Activated T-helper 1 cell treated with anti-CD3 and anti-CD28 coated beads, Interleukin-12 subunit alpha, Interleukin-12 subunit beta, Interleukin-2, Interleukin-4 antibody, amounts not matched to agents 30 ng/mL and 10 ng/mL and 1 ng/mL, durations not matched to agents 14 hours and 24 hours and 36 hours (primary cell): ENCODE measurements at regions not wholly inside any gene's neighbourhood (a gene's known extent, or its start where the extent isn't known, plus 50 kb on each side); places are given as distances from the start of the nearest gene placed in this dataset.

ENCODE experiments used
- DNase-seq: peaks from one replicate; pipeline ENCODE4 v3.0.0; 2021; ENCODE audit warnings: low spot score
- H3K27ac Mint-ChIP-seq: one replicate; pipeline ENCODE4 v1.8.0; 2021; ENCODE audit warnings: mild to moderate bottlenecking, mixed read lengths
- H3K27me3 Mint-ChIP-seq: one replicate; pipeline ENCODE4 v1.8.0; 2022; ENCODE audit warnings: mild to moderate bottlenecking, moderate library complexity, mixed read lengths; ENCODE audit not compliant: insufficient read depth
- H3K36me3 Mint-ChIP-seq: one replicate; pipeline ENCODE4 v1.8.0; 2021; ENCODE audit warnings: low read depth, mixed read lengths
- H3K4me1 Mint-ChIP-seq: one replicate; pipeline ENCODE4 v1.8.0; 2021; ENCODE audit warnings: low read depth, mixed read lengths
- H3K4me3 Mint-ChIP-seq: one replicate; pipeline ENCODE4 v1.8.0; 2021; ENCODE audit warnings: mild to moderate bottlenecking, moderate library complexity, mixed read lengths
- H3K9me3 Mint-ChIP-seq: one replicate; pipeline ENCODE4 v1.8.0; 2021; ENCODE audit warnings: mixed read lengths
- intact Hi-C: fragments of 100-400 bp; cut with micrococcal nuclease; formaldehyde crosslinking; loops from one replicate; pipeline ENCODE4 v1.15.1; 2024

DNA sequence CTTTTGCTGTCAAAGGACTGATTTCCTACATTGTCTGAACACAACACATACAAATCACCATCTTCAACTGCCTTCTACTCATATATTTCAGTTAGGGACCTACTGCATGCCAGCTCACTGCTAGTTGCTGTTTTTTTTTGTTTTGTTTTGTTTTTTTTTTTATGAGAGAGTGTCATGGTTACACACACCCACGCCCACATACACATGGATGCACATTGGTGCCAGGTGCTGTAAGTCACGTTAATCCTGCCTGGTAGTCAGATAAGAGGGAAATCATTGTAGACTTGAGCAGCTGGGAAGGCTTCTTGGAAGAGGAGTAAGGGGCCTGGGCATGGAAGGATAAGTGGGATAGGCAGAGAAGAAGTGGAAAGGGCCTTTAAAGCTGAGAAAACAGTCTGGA, 209.9 kb downstream of the TDRD15 start:
- no peaks in the 10 kb centered on the region for H3K4me1 Mint-ChIP-seq
- no peaks in the 10 kb centered on the region for H3K27me3 Mint-ChIP-seq
- H3K4me3 Mint-ChIP-seq: no peak overlapping the region
- DNase-seq: no peak
- no peaks in the 10 kb centered on the region for H3K36me3 Mint-ChIP-seq
- peaks cover 3% of the 10 kb centered on the region for H3K9me3 Mint-ChIP-seq
- intact Hi-C loops: no loop called here
- no peak overlapping the region for H3K27ac Mint-ChIP-seq

GRCh38 chr2:21346984-21347383, 223.2 kb downstream of the TDRD15 start:
- H3K36me3 Mint-ChIP-seq: no peaks in the 10 kb centered on the region

GRCh38 chr2:21353879-21354679, 230.3 kb downstream of the TDRD15 start:
- Mint-ChIP-seq H3K4me3 (no peak overlapping the region), H3K4me1 (no peaks in the 10 kb centered on the region), H3K27ac (no peak overlapping the region), H3K9me3 (no peaks in the 10 kb centered on the region), H3K27me3 (no peaks in the 10 kb centered on the region), H3K36me3 (no peaks in the 10 kb centered on the region)
- DNase-seq: no peak
- intact Hi-C loops: no loop called here

More at GRCh38 chr2:21346984-21347383, 223.2 kb downstream of the TDRD15 start:
- Mint-ChIP-seq H3K9me3 (no peaks in the 10 kb centered on the region), H3K27ac (no peak overlapping the region), H3K4me1 (no peaks in the 10 kb centered on the region), H3K27me3 (no peaks in the 10 kb centered on the region), H3K4me3 (no peak overlapping the region)
- intact Hi-C loops: no loop called here
- DNase-seq: no peak

GRCh38 chr2:21356086-21356856, 232.5 kb downstream of the TDRD15 start:
- intact Hi-C loops: no loop called here
- H3K4me3 Mint-ChIP-seq: no peak overlapping the region
- no peaks in the 10 kb centered on the region for H3K9me3 Mint-ChIP-seq
- H3K27ac Mint-ChIP-seq: no peak overlapping the region
- H3K27me3 Mint-ChIP-seq: no peaks in the 10 kb centered on the region
- H3K36me3 Mint-ChIP-seq: no peaks in the 10 kb centered on the region
- DNase-seq: no peak
- no peaks in the 10 kb centered on the region for H3K4me1 Mint-ChIP-seq

GRCh38 chr2:21356857-21357255, 233.1 kb downstream of the TDRD15 start:
- H3K27me3 Mint-ChIP-seq: no peaks in the 10 kb centered on the region
- H3K4me1 Mint-ChIP-seq: no peaks in the 10 kb centered on the region
- H3K36me3 Mint-ChIP-seq: no peaks in the 10 kb centered on the region
- no peak overlapping the region for H3K4me3 Mint-ChIP-seq
- intact Hi-C loops: no loop called here
- DNase-seq: no peak
- H3K9me3 Mint-ChIP-seq: no peaks in the 10 kb centered on the region
- H3K27ac Mint-ChIP-seq: no peak overlapping the region

GRCh38 chr2:21358976-21359375, 235.2 kb downstream of the TDRD15 start:
- no peaks in the 10 kb centered on the region for H3K27me3 Mint-ChIP-seq
- H3K27ac Mint-ChIP-seq: no peak overlapping the region
- no peak for DNase-seq
- no peaks in the 10 kb centered on the region for H3K36me3 Mint-ChIP-seq
- no peak overlapping the region for H3K4me3 Mint-ChIP-seq
- intact Hi-C loops: no loop called here
- H3K9me3 Mint-ChIP-seq: no peaks in the 10 kb centered on the region
- no peaks in the 10 kb centered on the region for H3K4me1 Mint-ChIP-seq

DNA sequence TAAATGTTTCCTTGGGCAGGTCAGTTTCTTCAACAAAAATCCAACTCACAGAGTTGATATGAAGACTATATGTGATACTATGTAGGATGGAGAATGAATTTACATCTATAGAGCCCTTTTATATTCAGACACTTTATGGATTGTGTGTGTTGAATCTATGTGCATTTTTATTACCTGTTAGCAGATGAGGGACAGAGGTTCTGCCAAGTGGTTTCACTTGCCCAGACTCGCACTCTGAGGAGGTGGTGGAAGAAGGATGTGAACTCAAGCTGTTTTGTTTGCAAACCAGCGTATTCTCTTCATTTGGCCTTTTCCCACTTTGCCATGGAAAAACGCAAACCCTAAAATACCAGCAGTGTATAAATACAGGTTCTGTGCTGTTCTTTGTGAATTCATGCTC, 237.6 kb downstream of the TDRD15 start:
- H3K27me3 Mint-ChIP-seq: no peaks in the 10 kb centered on the region
- no peak for DNase-seq
- no peaks in the 10 kb centered on the region for H3K9me3 Mint-ChIP-seq
- intact Hi-C loops: no loop called here
- no peaks in the 10 kb centered on the region for H3K36me3 Mint-ChIP-seq
- H3K27ac Mint-ChIP-seq: no peak overlapping the region
- no peak overlapping the region for H3K4me3 Mint-ChIP-seq
- no peaks in the 10 kb centered on the region for H3K4me1 Mint-ChIP-seq

GRCh38 chr2:21361957-21362486, 238.3 kb downstream of the TDRD15 start:
- H3K9me3 Mint-ChIP-seq: no peaks in the 10 kb centered on the region

GRCh38 chr2:21363364-21363763, 239.6 kb downstream of the TDRD15 start:
- Mint-ChIP-seq H3K4me3 (no peak overlapping the region), H3K27ac (no peak overlapping the region), H3K4me1 (no peaks in the 10 kb centered on the region), H3K36me3 (no peaks in the 10 kb centered on the region), H3K27me3 (no peaks in the 10 kb centered on the region), H3K9me3 (no peaks in the 10 kb centered on the region)
- no peak for DNase-seq
- intact Hi-C loops: no loop called here

More at GRCh38 chr2:21361957-21362486, 238.3 kb downstream of the TDRD15 start:
- no peaks in the 10 kb centered on the region for H3K27me3 Mint-ChIP-seq
- H3K4me3 Mint-ChIP-seq: no peak overlapping the region
- intact Hi-C loops: no loop called here
- no peak overlapping the region for H3K27ac Mint-ChIP-seq
- DNase-seq: no peak
- no peaks in the 10 kb centered on the region for H3K36me3 Mint-ChIP-seq
- no peaks in the 10 kb centered on the region for H3K4me1 Mint-ChIP-seq

DNA sequence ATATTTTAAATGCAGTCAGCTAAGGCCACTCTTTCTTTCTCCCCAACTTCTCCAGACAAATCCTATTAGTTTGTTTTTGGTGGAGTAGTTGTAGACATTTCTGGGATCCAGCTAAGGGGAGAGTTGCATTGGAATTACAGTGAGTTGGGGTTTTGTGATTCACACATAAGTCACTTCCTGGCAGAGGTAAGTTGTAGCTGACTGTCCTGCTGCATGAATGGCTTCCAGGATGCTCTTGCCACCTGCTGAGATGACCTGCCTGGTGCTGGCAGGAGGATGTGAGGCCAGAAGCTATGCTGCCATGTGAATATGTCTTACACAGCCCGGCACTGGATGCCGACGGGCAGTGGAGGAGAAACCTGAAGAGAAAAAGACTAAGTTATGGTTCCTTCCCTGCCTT, 243.7 kb downstream of the TDRD15 start:
- Mint-ChIP-seq H3K27me3 (no peaks in the 10 kb centered on the region), H3K27ac (no peak overlapping the region), H3K9me3 (no peaks in the 10 kb centered on the region), H3K36me3 (no peaks in the 10 kb centered on the region), H3K4me1 (no peaks in the 10 kb centered on the region), H3K4me3 (no peak overlapping the region)
- intact Hi-C loops: no loop called here
- no peak for DNase-seq

DNA sequence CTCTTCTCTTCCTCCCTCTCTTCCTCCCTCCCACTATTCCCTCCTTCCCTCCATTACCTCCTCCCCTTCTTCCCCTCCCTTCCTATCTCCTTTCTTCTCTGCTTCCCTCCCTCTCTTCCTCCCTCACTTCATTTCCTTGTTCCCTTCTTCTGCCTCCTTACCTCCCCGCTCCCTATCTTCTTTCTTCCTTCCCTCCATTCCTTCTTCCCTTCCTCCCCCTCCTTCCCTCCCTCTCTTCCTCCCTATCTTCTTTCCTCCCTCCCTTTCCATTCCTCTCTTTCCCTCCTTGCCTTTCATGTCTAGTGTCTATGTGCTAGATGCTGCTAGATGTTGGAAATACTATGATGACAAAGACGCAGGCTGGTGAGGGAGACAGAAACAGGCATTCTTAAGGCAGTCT, 246.0 kb downstream of the TDRD15 start:
- intact Hi-C loops: no loop called here
- H3K27ac Mint-ChIP-seq: no peak overlapping the region
- DNase-seq: no peak
- H3K27me3 Mint-ChIP-seq: no peaks in the 10 kb centered on the region
- H3K4me3 Mint-ChIP-seq: no peak overlapping the region
- no peaks in the 10 kb centered on the region for H3K4me1 Mint-ChIP-seq
- no peaks in the 10 kb centered on the region for H3K9me3 Mint-ChIP-seq
- H3K36me3 Mint-ChIP-seq: no peaks in the 10 kb centered on the region

DNA sequence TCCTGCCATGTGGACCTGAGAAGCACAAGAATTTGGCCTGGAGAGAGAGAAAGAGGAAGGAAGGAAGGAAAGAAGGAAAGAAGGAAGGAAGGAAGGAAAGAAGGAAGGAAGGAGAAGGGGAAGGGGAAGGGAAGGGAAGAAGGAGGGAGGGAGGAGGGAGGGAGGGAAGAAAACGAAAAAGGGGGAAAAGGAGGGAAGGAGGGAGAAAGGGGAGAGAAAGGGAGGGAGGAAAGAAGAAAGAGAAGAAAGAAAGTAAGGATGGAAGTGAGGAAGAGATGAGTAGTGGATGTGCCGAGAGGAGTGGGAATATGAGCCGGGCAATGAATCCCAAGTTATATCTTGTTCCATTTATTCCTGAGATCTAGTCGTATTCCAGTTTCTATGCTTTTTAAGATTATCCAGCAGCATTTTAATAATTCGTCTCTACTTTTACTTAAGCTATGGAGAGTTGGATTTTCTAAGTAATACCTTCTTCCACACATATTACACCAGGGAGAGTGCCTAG, 247.8 kb downstream of the TDRD15 start:
- no peak overlapping the region for H3K4me3 Mint-ChIP-seq
- H3K36me3 Mint-ChIP-seq: no peaks in the 10 kb centered on the region
- no peaks in the 10 kb centered on the region for H3K4me1 Mint-ChIP-seq
- intact Hi-C loops: no loop called here
- no peaks in the 10 kb centered on the region for H3K9me3 Mint-ChIP-seq
- DNase-seq: no peak
- no peak overlapping the region for H3K27ac Mint-ChIP-seq
- H3K27me3 Mint-ChIP-seq: no peaks in the 10 kb centered on the region

DNA sequence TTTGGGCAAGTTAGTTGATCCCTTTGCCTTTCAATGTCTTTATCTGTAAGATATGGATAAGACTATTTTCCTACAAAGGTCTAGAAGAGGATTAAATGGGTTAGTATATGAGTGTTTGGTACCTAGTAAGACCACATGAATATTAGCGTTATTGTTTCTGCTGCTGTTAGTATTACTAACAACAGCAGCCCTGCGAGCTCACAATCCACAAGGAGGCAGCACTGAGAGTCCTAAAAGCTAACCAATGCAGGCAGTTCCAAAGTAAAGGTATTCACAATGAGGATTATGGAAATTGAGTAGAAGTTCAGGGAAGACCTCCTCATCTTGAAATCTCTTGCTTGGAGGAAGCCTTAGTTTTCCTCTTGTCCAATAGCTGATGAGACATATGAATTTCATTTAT, 248.9 kb downstream of the TDRD15 start:
- H3K4me3 Mint-ChIP-seq: no peak overlapping the region
- H3K27ac Mint-ChIP-seq: no peak overlapping the region
- no peaks in the 10 kb centered on the region for H3K27me3 Mint-ChIP-seq
- H3K4me1 Mint-ChIP-seq: no peaks in the 10 kb centered on the region
- H3K9me3 Mint-ChIP-seq: no peaks in the 10 kb centered on the region
- no peak for DNase-seq
- intact Hi-C loops: no loop called here
- no peaks in the 10 kb centered on the region for H3K36me3 Mint-ChIP-seq
